ENCODE measurements at regions not wholly inside any gene's neighbourhood (a gene's known extent, or its start where the extent isn't known, plus 50 kb on each side); places are given as distances from the start of the nearest gene placed in this dataset.

GRCh38 chr2:234438305-234438977 is 58.4 kb downstream of the ARL4C start:
- DNase-seq (ENCODE audit: low spot score): no peak

- DNase-seq (ENCODE audit: low spot score): peak; percentile 42
Measured at GRCh38 chr2:234437642-234438304, 59.1 kb downstream of the ARL4C start.

GRCh38 chr2:234436482-234436837 is 60.4 kb downstream of the ARL4C start:
- DNase-seq (ENCODE audit: low spot score): no peak

- DNase-seq (ENCODE audit: low spot score): no peak
Measured at GRCh38 chr2:234435836-234436481, 60.9 kb downstream of the ARL4C start.

GRCh38 chr2:234433201-234433600 is 63.7 kb downstream of the ARL4C start:
- DNase-seq (ENCODE audit: low spot score): no peak

GRCh38 chr2:234430871-234431270 is 66.0 kb downstream of the ARL4C start:
- DNase-seq (ENCODE audit: low spot score): no peak

GRCh38 chr2:234429265-234429664 is 67.6 kb downstream of the ARL4C start:
- DNase-seq (ENCODE audit: low spot score): no peak

- no peak for DNase-seq (ENCODE audit: low spot score)
Measured at GRCh38 chr2:234427081-234428061, 69.5 kb downstream of the ARL4C start.

GRCh38 chr2:234426616-234427015 is 70.3 kb downstream of the ARL4C start:
- no peak for DNase-seq (ENCODE audit: low spot score)

GRCh38 chr2:234425639-234426603 is 71.0 kb downstream of the ARL4C start:
- DNase-seq (ENCODE audit: low spot score): no peak

GRCh38 chr2:234423884-234424283 is 73.0 kb downstream of the ARL4C start:
- no peak for DNase-seq (ENCODE audit: low spot score)

GRCh38 chr2:234422981-234423431 is 73.9 kb downstream of the ARL4C start:
- DNase-seq (ENCODE audit: low spot score): no peak

- DNase-seq (ENCODE audit: low spot score): no peak
Measured at GRCh38 chr2:234422273-234422732, 74.6 kb downstream of the ARL4C start.

GRCh38 chr2:234420408-234420807 is 76.5 kb downstream of the ARL4C start:
- no peak for DNase-seq (ENCODE audit: low spot score)

GRCh38 chr2:234419726-234420125 is 77.2 kb downstream of the ARL4C start:
- DNase-seq (ENCODE audit: low spot score): no peak

- DNase-seq (ENCODE audit: low spot score): no peak
Measured at GRCh38 chr2:234415706-234416105, 81.2 kb downstream of the ARL4C start.

- DNase-seq (ENCODE audit: low spot score): no peak
Measured at GRCh38 chr2:234414596-234414995, 82.3 kb downstream of the ARL4C start.

GRCh38 chr2:234412726-234413125 is 84.2 kb downstream of the ARL4C start:
- no peak for DNase-seq (ENCODE audit: low spot score)

- DNase-seq (ENCODE audit: low spot score): no peak
Measured at GRCh38 chr2:234411793-234412192, 85.1 kb downstream of the ARL4C start.

GRCh38 chr2:234410526-234410925 is 86.4 kb downstream of the ARL4C start:
- DNase-seq (ENCODE audit: low spot score): no peak

- no peak for DNase-seq (ENCODE audit: low spot score)
Measured at GRCh38 chr2:234409590-234409989, 87.3 kb downstream of the ARL4C start.
